Small intestine (tissue), 7 donors: ENCODE measurements at regions not wholly inside any gene's neighbourhood (a gene's known extent, or its start where the extent isn't known, plus 50 kb on each side); places are given as distances from the start of the nearest gene placed in this dataset.

Source experiments
- DNase-seq, 2 donors: peaks; one replicate each; pipeline versions ENCODE4 v3.0.0 to v3.0.0-alpha.2; 2013
- FAIRE-seq: peaks from 2 replicates; lab custom pipeline; 2012; peaks lifted over from hg19 to GRCh38; lab: Jason Lieb, UNC
- H3K27ac ChIP-seq, 3 donors: one replicate each; pipeline ENCODE4 v1.5.1; 2013; ENCODE audit warnings: low read length in 2 of 3, mild to moderate bottlenecking in 2 of 3, control low read depth in 1 of 3, inconsistent platforms in 1 of 3, low read depth in 1 of 3, moderate library complexity in 1 of 3
- H3K27me3 ChIP-seq, 3 donors: one replicate each; pipeline ENCODE4 v1.6.1; 2013; ENCODE audit warnings: low read length in 3 of 3, inconsistent platforms in 1 of 3; ENCODE audit not compliant: control insufficient read depth in 3 of 3, insufficient read depth in 3 of 3
- H3K36me3 ChIP-seq, 3 donors: one replicate each; pipeline ENCODE4 v1.6.1; 2013; ENCODE audit warnings: low read length in 3 of 3, inconsistent platforms in 1 of 3, low read depth in 1 of 3, mild to moderate bottlenecking in 1 of 3, moderate library complexity in 1 of 3; ENCODE audit not compliant: control insufficient read depth in 3 of 3, insufficient read depth in 2 of 3
- H3K4me1 ChIP-seq, 3 donors: one replicate each; pipeline ENCODE4 v1.6.1; 2013; ENCODE audit warnings: low read length in 2 of 3, inconsistent platforms in 1 of 3, low read depth in 1 of 3, mild to moderate bottlenecking in 1 of 3, moderate library complexity in 1 of 3; ENCODE audit not compliant: control insufficient read depth in 3 of 3, insufficient read depth in 2 of 3
- H3K4me3 ChIP-seq, 3 donors: one replicate each; pipeline ENCODE4 v1.5.1; 2013; ENCODE audit warnings: low read length in 3 of 3, control low read depth in 1 of 3, inconsistent platforms in 1 of 3, low read depth in 1 of 3, mild to moderate bottlenecking in 1 of 3, moderate library complexity in 1 of 3
- H3K9me3 ChIP-seq, 2 donors: one replicate each; pipeline ENCODE4 v1.6.1; 2013; ENCODE audit warnings: low read depth in 1 of 2, low read length in 1 of 2; ENCODE audit not compliant: control insufficient read depth in 2 of 2, insufficient read depth in 1 of 2
- WGBS, 3 donors: extraction: QIAGEN DNeasy Blood & Tissue Kit; methylation state at CpG; one replicate each; pipeline ENCODE4 v1.1.7; 2013; 5-methylcytosine and 5-hydroxymethylcytosine counted together
- donor health status: healthy with polysubstance abuse.
- donor health status: control.
- donor health status: control.
- donor health status: Bipolar disorder and iron deficiency.
- donor health status: healthy.

DNA sequence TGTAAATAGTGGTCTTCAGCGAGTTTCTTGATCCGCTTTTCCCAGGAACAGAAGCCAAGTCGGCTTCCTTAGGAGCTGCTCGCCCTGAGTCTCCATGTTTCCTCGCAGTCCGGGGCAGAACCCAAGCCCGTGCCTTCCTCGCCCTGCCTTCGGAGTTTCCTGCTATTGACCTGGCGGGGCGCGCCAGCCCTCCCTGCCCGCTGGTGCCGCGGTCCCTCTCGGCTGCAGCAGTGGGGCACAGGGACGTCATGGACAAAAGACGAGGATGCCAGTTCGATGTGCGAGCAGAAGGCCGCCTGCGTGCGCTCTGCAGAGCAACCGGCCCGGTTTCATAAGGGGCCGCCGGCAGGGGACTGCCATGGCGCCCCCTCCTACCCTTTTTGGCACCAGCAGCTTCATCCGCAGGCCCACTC lies 156.6 kb downstream of the TM9SF2 start:
- FAIRE-seq (no peak), DNase-seq (peak; percentile 38 to 70)
- H3K27ac ChIP-seq = peak overlapping the region; percentile 72 to 76 (median 74)
- peak overlapping the region; percentile 45 to 65 (median 56) for H3K4me3 ChIP-seq
- H3K9me3 ChIP-seq = no peaks in the 10 kb centered on the region
- H3K27me3 ChIP-seq = no peaks in the 10 kb centered on the region
- no peaks in the 10 kb centered on the region for H3K36me3 ChIP-seq
- peaks cover 0 to 12% (median 0%) of the 10 kb centered on the region in 3 donors for H3K4me1 ChIP-seq
- WGBS, 3 donors = 22 to 46% (median 28%) methylated on average over 29 of the region's 29 CpGs

DNA sequence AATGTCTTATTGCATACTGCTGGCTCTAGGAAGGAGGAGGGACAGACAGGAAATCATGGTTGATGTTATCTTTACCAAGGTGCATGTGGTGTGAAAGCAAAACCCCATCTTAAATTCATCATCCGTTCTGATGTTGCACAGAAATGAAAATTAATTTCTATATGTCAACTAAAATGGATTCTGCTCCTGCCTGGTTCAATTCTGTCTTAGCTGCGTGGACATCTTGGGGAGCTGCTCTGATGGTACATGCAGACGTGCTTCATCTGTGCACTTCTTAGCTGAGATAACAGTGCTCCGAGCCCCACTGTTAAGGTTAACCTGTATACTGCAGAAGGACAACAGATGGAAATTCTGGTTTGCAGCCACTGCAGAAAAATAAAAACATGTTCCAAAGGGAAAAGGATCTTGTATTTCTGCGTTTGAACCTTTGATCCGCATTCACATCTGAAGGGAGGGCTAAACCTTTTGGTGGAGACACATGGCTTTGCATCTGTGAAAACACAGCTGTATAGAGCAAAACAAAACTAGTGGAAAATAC lies 155.6 kb downstream of the TM9SF2 start:
- H3K4me3 ChIP-seq = no peak overlapping the region
- no peaks in the 10 kb centered on the region for H3K27me3 ChIP-seq
- no peaks in the 10 kb centered on the region for H3K36me3 ChIP-seq
- DNase-seq (peak in 1 of 2 donors; percentile 30), FAIRE-seq (no peak)
- no peak overlapping the region for H3K27ac ChIP-seq
- 71 to 82% (median 75%) methylated on average over 6 of the region's 6 CpGs for WGBS, 3 donors
- no peaks in the 10 kb centered on the region for H3K9me3 ChIP-seq
- peaks cover 0 to 8% (median 0%) of the 10 kb centered on the region in 3 donors for H3K4me1 ChIP-seq

DNA sequence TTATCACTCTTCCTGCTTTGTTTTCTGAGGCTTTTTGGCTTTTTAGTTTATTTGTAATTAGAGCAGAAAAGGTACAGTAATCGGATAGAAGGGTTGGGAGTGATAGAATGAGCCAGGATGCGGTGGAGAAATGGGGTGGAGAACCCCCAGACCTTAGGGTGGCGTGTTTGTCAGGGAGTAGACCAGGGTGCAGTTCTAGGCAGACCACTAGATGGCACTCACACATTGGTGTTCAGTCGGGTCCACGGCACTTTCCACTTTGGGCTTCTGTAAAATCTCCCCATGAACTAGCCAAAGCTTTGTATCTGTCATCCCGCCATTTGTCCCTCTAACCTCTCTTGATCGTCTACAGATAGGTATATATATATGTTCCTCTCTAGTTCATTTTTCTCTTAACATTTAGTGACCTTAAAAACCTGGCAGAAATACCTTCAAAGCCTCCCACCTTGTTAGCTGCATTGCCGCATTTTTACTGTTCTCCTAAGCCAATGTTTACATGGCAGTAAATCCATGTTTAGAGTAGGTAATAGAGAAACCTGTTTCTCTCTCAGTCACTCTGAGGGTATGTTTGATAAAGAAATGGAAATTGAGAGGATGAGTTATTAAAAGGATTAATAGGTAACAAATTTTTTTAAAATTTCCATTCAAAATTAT lies 154.9 kb downstream of the TM9SF2 start:
- Histone ChIP-seq H3K9me3 (no peaks in the 10 kb centered on the region), H3K4me1 (peaks cover 0 to 8% (median 0%) of the 10 kb centered on the region in 3 donors), H3K27me3 (no peaks in the 10 kb centered on the region), H3K4me3 (peak overlapping the region in 2 of 3 donors; percentile 36 to 41), H3K36me3 (no peaks in the 10 kb centered on the region), H3K27ac (peak overlapping the region; percentile 36 to 77 (median 75))
- FAIRE-seq = no peak
- WGBS, 3 donors = 3 to 9% (median 6%) methylated on average over 8 of the region's 8 CpGs
- DNase-seq = peak; percentile 81 to 90

DNA sequence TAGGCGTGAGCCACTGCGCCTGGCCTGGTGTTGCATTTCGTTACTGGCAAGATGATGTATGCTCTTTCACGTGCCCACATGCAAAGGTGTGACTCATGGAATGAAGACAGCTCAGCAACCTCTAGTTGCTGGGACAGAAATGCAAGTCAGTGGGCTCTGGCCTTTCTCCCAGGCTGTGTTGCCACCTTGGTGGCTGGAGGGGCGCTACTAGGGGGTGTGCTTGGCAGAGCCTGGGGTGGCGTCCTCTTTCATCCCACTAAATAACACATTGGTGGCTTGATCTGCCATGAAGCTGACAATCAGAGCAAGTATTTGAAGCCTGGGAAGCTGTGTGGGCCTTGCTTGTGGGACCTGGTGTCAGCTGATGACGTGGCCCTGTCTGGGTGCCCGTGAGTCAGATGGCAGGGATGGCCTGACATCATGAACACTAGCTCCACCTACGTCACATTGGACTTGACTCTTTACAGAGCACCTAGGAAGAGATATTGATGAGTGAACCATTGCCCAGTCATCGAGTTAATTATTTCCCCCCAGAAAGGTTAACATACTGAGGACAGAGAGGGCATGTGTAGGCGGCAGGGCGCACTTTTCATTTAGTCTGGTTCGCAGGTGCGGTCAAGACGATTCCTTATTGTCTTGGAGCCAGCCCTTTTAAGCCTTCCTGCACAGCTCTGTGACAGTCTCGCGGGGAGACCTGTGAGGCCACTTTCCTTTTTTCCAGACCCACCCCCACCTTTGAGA lies 154.2 kb downstream of the TM9SF2 start:
- 46 to 69% (median 57%) methylated on average over 17 of the region's 17 CpGs for WGBS, 3 donors
- H3K27me3 ChIP-seq = no peaks in the 10 kb centered on the region
- H3K4me3 ChIP-seq = peak overlapping the region in 2 of 3 donors; percentile 36 to 41
- peak overlapping the region; percentile 36 to 77 (median 75) for H3K27ac ChIP-seq
- FAIRE-seq (no peak), DNase-seq (peak; percentile 92 to 93)
- no peaks in the 10 kb centered on the region for H3K9me3 ChIP-seq
- peaks cover 0 to 8% (median 0%) of the 10 kb centered on the region in 3 donors for H3K4me1 ChIP-seq
- no peaks in the 10 kb centered on the region for H3K36me3 ChIP-seq

DNA sequence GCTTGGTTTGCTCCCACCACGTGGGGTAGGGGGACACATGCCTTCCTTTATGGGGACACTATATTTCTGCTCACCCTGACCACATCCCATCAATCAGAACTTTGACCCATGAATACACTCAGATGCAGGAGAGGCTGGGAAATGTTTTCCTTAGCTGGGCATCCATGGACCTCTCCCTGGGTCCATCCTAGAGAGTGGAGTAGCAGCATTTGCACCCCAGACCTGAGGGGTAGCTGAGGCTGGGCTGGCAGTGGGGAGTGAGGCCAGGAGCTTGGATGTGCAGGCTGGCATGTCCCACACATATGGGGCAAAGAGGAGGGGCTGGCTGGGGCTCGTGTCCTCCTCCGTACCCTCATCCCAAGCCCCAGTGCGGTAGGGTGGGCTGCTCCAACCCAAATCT lies 152.8 kb downstream of the TM9SF2 start:
- Histone ChIP-seq H3K27ac (no peak overlapping the region), H3K4me3 (no peak overlapping the region), H3K4me1 (peaks cover 0 to 8% (median 0%) of the 10 kb centered on the region in 3 donors), H3K36me3 (no peaks in the 10 kb centered on the region), H3K27me3 (no peaks in the 10 kb centered on the region), H3K9me3 (no peaks in the 10 kb centered on the region)
- 87 to 89% (median 88%) methylated on average over 4 of the region's 4 CpGs for WGBS, 3 donors
- FAIRE-seq (no peak), DNase-seq (no peak)

DNA sequence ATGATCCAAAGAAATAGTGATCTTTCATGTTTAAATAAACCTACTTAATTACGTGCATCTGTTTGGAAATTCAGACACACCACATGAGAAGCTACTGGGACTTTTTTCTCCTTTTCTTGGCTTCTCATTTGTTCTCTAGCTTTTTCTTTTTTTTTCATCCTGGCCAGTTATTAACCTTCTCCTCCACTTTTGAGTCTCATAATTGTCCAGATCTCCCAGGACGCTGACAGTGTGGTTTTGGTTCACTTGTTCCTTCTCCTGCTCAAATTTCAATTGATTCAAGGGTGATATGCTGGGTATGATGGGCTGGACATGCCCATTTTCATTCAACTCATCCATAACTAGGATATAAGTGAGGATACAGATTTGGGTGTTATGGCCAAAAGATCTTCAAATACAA lies 152.3 kb downstream of the TM9SF2 start:
- no peak overlapping the region for H3K27ac ChIP-seq
- H3K4me1 ChIP-seq = peaks cover 0 to 8% (median 0%) of the 10 kb centered on the region in 3 donors
- FAIRE-seq = no peak
- H3K9me3 ChIP-seq = no peaks in the 10 kb centered on the region
- 43 to 61% (median 58%) methylated on average over 2 of the region's 2 CpGs for WGBS, 3 donors
- DNase-seq = no peak
- no peaks in the 10 kb centered on the region for H3K36me3 ChIP-seq
- H3K4me3 ChIP-seq = no peak overlapping the region
- H3K27me3 ChIP-seq = no peaks in the 10 kb centered on the region

DNA sequence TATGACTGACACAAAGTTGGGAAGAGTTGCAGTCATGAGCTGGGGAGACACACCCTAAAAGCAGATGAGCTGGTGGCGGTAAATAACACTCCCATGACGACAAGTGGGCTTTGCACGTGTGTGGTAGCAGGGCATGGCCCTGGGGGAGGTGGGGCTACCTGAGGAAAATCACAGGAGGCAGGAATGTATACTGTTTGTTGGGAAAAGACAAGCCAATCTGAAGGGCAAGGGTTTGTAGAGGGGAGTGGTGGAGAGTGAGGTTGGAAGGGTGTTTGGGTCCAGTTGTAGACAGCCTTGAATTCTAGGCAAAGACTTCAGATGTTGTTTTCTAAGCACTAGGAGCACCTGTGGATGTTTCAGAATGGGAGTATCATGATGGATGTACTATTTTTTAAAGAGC lies 151.6 kb downstream of the TM9SF2 start:
- Histone ChIP-seq H3K36me3 (no peaks in the 10 kb centered on the region), H3K27me3 (no peaks in the 10 kb centered on the region), H3K4me3 (no peak overlapping the region), H3K4me1 (peaks cover 0 to 8% (median 0%) of the 10 kb centered on the region in 3 donors), H3K27ac (no peak overlapping the region), H3K9me3 (no peaks in the 10 kb centered on the region)
- DNase-seq (no peak), FAIRE-seq (no peak)
- WGBS, 3 donors = 80 to 85% (median 83%) methylated on average over 3 of the region's 3 CpGs

DNA sequence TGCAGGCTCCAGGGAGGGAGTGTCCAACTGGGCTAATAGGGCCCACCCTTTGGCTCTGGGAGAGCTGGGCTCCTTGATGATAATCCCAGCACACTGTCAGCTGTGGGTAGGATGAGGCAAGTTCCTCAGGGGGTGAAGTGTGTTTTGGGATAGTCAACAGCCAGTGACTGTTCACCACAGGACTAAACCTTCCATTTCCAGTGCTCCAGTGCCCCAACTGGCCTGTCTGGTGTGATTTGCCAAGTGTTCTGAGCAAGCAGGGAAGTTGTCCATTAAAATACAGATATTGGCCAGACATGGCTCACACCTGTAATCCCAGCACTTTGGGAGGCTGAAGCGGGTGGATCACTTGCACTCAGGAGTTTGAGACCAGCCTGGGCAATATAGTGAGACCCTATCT lies 150.9 kb downstream of the TM9SF2 start:
- Histone ChIP-seq H3K4me1 (peaks cover 0 to 3% (median 0%) of the 10 kb centered on the region in 3 donors), H3K9me3 (no peaks in the 10 kb centered on the region), H3K27me3 (no peaks in the 10 kb centered on the region), H3K27ac (no peak overlapping the region), H3K4me3 (no peak overlapping the region), H3K36me3 (no peaks in the 10 kb centered on the region)
- FAIRE-seq (no peak), DNase-seq (no peak)
- WGBS, 3 donors = 96 to 100% (median 100%) methylated on average over 1 of the region's 1 CpG
